Fibroblast of pulmonary artery (primary cell): ENCODE measurements at regions not wholly inside any gene's neighbourhood (a gene's known extent, or its start where the extent isn't known, plus 50 kb on each side); places are given as distances from the start of the nearest gene placed in this dataset.
"Not testable (repeated sequence)": the region's sequence is repeated elsewhere in the genome, so short reads cannot be mapped to it uniquely, and the experiment has no call there.

Experiments
- DNase-seq: peaks from one replicate; pipeline ENCODE4 v3.0.0-alpha.2; 2010; ENCODE audit warnings: low read depth
- H3K4me3 ChIP-seq: replicated peaks from 2 replicates; pipeline ENCODE4 v1.5.1; 2011; ENCODE audit warnings: low read depth, mild to moderate bottlenecking, control low read depth, low read length, moderate library complexity
- TF ChIP-seq, protein P1 (sequence below): IDR thresholded peaks from 2 replicates; pipeline ENCODE4 v1.5.1; 2011; ENCODE audit warnings: mild to moderate bottlenecking, control low read depth, low read length, inconsistent platforms; ENCODE audit errors: missing control alignments

DNA sequence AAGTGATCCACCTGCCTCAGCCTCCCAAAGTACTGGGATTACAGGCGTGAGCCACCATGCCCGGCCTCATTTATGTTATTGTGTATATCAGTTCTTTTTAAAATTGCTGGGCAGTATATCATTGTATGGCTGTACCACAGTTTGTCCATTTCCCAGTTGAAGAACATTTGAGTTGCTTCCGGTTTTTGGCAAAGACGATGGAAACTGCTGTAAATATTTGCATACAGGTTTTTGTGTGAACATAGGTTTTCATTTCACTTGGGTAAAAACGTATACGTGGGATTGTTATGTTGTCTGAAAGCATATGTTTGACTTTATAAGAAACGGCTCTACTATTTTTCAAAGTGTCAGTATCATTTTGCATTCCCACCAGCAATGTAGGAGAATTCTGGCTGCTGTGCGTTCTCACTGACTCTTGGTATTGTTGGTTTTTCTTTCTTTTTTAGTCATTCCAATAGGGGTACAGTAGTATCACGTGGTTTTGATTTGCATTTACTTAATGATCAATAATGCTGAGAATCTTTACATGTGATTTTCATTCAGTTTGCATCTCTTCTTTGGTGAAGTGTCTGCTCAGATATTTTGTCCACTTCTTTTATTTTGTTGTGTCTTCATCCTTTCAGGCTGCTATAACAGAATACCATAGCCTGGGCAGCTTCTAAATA is 63.2 kb upstream of the GOT2 start:
- DNase-seq: no peak
- no peak overlapping the region for H3K4me3 ChIP-seq
- TF ChIP-seq, protein P1, sequence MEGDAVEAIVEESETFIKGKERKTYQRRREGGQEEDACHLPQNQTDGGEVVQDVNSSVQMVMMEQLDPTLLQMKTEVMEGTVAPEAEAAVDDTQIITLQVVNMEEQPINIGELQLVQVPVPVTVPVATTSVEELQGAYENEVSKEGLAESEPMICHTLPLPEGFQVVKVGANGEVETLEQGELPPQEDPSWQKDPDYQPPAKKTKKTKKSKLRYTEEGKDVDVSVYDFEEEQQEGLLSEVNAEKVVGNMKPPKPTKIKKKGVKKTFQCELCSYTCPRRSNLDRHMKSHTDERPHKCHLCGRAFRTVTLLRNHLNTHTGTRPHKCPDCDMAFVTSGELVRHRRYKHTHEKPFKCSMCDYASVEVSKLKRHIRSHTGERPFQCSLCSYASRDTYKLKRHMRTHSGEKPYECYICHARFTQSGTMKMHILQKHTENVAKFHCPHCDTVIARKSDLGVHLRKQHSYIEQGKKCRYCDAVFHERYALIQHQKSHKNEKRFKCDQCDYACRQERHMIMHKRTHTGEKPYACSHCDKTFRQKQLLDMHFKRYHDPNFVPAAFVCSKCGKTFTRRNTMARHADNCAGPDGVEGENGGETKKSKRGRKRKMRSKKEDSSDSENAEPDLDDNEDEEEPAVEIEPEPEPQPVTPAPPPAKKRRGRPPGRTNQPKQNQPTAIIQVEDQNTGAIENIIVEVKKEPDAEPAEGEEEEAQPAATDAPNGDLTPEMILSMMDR: no peak

DNA sequence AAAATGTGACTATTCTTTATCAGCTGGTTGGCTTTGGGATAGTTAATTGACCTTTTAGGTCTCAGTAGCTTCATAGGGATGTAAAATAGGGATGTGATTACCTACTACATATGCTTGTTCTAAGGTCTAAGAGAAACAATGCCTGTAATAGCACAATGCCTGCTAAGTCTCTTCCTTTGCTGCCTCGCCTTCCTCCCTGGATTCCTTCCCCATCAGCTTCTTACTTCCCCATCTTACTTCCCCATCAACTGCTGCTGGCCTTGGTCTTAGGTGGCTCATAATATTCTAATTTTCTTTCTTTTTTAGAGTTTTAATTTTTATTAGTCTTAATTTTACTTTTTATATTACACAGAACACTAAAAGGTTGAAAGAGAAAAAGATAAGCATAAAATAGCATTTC is 59.2 kb upstream of the GOT2 start:
- TF ChIP-seq, protein P1: no peak
- H3K4me3 ChIP-seq: no peak overlapping the region
- DNase-seq: no peak

DNA sequence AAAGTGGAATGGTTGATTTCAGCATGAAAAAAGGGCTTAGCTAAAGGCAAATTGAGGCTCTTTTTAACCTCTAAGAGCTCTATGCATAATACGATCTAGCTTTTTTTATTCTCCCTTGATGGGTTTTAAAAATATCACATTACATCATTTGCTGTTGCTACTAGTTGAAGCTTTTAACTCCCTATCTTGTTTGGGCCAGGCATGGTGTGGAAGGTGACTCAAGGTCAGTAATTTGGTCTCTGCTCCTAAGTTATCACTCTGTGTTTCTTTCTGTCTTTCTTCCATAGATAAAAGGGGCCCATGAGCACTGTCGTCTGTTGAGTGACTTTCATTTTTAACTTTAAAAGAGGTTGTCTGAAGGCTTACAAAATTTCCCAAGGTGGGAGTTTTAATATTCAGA is 58.1 kb upstream of the GOT2 start:
- no peak overlapping the region for H3K4me3 ChIP-seq
- no peak for DNase-seq
- TF ChIP-seq, protein P1: no peak

DNA sequence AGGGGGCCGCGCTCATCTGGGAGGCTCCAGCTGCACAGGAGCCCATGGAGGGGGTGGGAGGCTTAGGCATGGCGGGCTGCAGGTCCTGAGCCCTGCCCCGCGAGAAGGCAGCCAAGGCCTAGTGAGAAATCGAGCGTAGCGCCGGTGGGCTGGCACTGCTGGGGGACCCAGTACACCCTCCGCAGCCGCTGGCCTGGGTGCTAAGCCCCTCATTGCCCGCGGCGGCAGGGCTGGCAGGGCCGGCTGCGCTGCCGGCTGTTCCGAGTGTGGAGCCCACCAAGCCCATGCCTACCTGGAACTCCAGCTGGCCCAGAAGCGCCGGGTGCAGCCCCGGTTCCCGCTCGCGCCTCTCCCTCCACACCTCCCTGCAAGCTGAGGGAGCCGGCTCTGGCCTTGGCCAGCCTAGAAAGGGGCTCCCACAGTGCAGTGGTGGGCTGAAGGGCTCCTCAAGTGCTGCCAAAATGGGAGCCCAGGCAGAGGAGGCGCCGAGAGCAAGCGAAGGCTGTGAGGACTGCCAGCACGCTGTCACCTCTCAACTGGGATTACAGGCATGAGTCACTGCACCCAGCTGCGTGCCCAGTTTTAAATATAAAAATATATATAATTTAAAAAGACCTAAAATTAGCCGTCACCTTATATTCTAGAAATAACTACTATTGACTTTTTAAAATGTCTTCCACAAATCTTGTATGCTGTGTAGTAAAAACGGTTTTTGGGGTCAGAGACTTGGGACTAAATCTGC is 56.9 kb upstream of the GOT2 start:
- not testable (repeated sequence) for DNase-seq, H3K4me3 ChIP-seq

DNA sequence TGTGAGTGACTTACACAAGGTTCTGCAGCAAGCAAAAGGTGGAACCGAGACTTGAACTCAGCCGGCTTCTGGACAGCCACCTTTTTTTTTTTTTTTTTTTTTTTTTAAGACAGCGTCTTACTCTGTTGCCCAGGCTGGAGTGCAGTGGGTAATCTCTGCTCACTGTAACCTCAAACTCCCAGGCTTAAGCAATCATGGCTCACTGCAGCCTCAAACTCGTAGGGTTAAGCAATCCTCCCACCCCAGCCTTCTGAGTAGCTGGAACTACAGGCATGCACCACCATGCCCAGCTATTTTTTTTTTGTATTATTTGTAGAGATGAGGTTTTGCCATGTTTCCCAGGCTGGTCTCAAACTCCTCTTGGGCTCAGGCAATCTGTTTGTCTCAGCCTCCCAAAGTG is 55.2 kb upstream of the GOT2 start:
- TF ChIP-seq, protein P1: no peak
- H3K4me3 ChIP-seq: no peak overlapping the region
- no peak for DNase-seq
